Epithelial cell of esophagus (primary cell): ENCODE measurements at regions not wholly inside any gene's neighbourhood (a gene's known extent, or its start where the extent isn't known, plus 50 kb on each side); places are given as distances from the start of the nearest gene placed in this dataset.
A peak's percentile ranks its signal among the peaks of the same experiment; 100 is the strongest.
"Not testable (repeated sequence)": the region's sequence is repeated elsewhere in the genome, so short reads cannot be mapped to it uniquely, and the experiment has no call there.

ENCODE experiments used
- DNase-seq: peaks from one replicate; pipeline ENCODE4 v3.0.0; 2010; ENCODE audit warnings: low read depth
- H3K4me3 ChIP-seq: 2 replicates; pipeline ENCODE4 v1.5.1; 2011; ENCODE audit warnings: mild to moderate bottlenecking, low read length, control low read depth
- CTCF ChIP-seq: IDR thresholded peaks from 2 replicates; pipeline ENCODE4 v1.5.1; 2011; ENCODE audit warnings: low read depth, mild to moderate bottlenecking, low read length, control low read depth, inconsistent platforms; ENCODE audit not compliant: insufficient read depth; ENCODE audit errors: missing control alignments

DNA sequence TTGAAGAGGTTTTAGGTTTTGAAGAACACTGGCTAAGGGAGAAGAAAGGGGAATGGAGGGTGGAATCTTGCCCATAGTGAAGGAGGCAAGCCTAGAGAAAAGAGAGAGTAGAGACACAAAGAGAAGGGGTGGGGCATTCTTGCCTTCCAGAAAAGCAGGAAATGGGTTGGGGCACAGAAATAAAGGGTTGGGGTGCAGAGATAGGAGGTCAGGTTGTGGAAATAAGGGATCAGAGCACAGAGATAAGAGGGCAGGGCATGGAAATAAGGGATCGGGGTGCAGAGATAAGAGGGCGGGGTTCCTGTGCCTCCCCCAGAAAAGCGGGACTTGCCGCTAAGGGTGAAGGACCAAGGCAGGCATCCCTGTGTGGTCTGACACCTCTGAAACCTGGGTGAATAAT, 69.9 kb downstream of the ALG1L2 start:
- not testable (repeated sequence) for H3K4me3 ChIP-seq, DNase-seq

GRCh38 chr3:130153247-130153646, 71.6 kb downstream of the ALG1L2 start:
- not testable (repeated sequence) for H3K4me3 ChIP-seq, DNase-seq

DNA sequence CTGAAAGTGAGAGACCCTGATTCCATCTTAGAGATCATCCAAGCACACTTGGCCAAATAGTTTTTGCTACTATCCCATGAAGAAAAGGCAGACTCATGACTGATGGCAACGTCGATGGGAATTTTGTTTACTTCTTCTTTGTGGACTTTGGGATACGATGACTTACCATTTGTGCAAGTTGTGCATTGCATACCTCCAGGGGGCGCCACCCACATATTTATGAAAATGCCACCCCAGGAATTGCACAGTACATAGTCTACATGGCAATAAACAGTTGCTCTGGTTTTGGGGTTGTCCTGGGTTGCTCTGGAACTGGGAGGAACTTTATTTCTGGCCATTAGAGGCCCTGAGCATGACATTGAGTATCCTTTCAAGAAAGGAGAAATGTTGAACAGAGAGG, 73.8 kb downstream of the ALG1L2 start:
- not testable (repeated sequence) for H3K4me3 ChIP-seq, DNase-seq

DNA sequence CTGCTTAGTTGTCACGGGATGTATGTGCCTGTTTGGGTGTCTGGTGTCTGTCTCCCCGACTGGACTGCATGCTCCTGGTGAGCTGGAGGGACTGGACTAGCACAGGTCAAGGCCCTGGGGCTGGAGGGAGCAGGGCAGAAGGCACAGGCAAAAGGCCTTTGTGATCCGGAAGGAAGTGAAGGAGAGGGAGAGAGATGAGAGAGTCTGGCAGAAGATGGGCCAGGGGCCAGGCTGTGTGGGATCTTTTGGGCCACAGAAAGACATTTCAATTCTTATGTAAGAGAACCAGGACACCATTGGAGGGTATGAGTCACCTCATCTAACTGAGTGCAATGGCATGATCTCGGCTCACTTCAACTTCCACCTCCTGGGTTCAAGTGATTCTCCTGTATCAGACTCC, 85.2 kb downstream of the ALG1L2 start:
- H3K4me3 ChIP-seq, DNase-seq: not testable (repeated sequence)

- DNase-seq, H3K4me3 ChIP-seq: not testable (repeated sequence)
These were observed 93.6 kb downstream of the ALG1L2 start for GRCh38 chr3:130175195-130175594.

DNA sequence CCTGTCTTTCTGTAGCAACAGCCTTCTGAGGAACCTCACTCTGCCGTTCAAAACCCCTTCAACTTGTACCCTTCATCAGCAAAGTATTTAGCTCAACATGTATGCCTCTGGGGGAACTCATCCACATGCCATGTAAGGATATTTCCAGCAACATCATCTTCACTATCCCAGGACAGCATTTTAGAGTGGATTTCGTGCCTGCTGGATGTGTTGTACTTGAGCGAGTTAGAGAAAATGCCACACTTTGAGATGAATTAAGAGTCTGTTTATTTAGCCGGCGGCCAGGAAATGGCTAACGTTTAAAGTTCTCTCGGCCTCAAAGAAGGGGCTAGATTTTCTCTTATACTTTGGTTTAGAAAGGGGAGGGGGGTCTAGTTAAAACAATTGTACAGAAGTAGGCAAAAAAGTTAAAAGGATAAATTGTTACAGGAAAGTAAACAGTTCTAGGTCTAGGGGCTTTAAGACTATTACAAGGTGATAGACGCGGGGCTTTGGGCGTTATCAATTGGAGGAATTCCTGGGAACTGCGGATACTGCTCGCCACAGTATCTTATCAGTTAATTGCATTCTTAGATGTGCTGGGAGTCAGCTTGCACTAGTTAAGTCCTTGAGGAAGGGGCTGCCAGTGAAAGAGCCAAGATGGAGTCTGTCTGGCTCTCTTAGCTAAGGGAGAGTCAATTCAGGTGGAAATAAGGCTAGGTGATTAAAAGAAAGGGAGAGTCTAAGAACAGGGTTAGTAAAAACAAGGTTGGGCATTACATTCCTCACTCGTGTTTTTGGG, 95.0 kb downstream of the ALG1L2 start:
- not testable (repeated sequence) for H3K4me3 ChIP-seq, DNase-seq

DNA sequence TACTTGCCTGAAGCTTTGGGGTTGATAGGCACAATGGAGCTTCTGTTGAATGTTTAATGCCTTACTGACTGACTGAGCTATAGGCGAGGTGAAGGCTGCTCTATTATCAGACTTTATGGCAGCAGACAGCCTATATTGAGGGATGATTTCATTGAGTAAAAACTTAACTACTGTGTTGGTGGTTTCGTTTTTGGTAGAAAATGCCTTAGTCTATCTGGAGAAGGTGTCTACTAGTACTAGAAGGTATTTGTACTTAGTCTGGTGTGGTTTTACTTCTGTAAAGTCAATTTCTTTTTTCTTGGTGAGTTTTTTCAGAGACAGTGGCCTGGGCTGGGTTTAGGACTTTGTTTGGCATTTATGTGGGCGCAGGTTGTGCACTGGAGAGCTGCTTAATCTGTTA, 97.2 kb downstream of the ALG1L2 start:
- DNase-seq, H3K4me3 ChIP-seq: not testable (repeated sequence)

DNA sequence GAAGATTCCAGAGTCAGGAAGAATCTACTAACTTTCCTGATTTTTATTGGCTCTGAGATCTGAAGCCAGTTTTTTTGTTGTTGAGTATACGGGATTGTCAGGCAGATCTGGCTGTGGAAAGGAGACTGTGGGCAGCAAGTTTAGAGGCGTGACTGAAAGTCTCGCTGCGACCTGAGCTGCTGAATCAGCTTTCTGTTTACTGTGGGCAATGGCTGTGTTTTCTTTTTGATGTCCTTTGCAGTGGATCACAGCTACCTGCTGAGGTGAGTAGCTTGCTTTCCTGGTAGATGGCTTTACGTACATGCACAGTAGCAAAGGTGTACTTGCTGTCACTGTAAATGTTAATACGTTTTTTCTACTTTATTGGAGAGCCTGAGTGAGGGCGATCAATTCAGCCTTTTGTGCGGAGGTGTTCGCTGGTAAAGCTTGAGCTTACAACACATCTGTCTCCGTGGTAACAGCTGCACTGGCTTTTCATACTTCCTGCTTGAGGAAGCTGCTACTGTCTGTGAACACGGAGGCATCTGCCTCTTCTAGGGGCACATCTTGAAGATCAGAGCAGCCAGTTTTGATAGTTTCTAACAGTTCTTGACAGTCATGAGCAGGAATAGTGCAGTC, 97.8 kb downstream of the ALG1L2 start:
- H3K4me3 ChIP-seq: not testable (repeated sequence)

GRCh38 chr3:130182475-130182874, 100.8 kb downstream of the ALG1L2 start:
- H3K4me3 ChIP-seq: not testable (repeated sequence)
- peak; percentile 20 for DNase-seq

More for the DNA sequence above, 97.8 kb downstream of the ALG1L2 start:
- DNase-seq: peak; percentile 3

DNA sequence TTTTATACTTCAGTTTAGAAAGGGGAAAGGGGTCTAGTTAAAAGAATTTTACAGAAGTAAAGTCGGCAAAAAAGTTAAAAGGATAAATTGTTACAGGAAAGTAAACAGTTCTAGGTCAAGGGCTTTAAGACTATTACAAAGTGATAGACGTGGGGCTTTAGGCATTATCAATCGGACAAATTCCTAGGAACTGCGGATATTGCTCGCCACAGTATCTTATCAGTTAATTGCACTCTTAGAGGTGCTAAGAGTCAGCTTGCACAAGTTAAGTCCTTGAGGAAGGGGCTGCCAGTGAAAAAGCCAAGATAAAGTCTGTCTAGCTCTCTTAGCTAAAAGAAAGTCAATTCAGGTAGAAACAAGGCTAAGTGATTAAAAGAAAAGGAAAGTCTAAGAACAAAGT, 102.1 kb downstream of the ALG1L2 start:
- not testable (repeated sequence) for DNase-seq

DNA sequence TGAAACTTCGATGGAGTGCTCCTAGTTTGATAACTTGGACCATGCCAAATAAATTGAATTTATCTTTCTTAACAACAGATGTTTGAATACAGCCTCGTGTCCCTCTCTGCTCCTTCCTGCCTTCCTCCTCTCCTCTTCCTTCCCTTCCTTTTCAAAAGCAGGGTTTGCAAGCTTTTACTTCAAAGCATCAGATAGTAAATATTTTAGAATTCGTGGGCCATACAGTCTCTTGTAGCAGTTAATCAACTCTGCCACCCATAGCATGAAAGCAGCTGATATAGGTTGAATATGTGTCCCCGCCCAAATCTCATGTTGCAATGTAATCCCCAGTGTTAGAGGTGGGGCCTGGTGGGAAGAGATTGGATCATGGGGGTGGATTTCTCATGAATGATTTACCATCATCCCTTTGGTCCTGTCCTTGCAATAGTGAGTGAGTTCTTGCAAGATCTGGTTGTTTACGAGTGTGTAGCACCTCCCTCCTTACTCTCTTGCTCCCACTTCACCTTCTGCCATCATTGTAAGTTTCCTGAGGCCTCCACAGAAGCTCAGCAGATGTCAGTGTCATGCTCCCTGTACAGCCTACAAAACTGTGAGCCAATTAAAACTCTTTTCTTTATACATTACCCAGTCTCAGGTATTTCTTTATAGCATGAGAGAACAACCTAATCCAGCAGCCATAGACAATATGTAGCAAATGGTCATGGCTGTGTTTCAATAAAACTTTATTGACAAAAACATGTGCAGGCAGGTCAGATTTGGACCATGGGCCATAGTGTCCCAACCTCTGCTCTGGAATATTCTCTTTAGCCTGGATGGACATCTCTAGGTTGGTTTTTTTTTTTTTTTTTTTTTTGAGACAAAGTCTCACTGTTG, 102.8 kb downstream of the ALG1L2 start:
- not testable (repeated sequence) for DNase-seq, H3K4me3 ChIP-seq

More for the DNA sequence above, 102.1 kb downstream of the ALG1L2 start:
- H3K4me3 ChIP-seq: not testable (repeated sequence)

DNA sequence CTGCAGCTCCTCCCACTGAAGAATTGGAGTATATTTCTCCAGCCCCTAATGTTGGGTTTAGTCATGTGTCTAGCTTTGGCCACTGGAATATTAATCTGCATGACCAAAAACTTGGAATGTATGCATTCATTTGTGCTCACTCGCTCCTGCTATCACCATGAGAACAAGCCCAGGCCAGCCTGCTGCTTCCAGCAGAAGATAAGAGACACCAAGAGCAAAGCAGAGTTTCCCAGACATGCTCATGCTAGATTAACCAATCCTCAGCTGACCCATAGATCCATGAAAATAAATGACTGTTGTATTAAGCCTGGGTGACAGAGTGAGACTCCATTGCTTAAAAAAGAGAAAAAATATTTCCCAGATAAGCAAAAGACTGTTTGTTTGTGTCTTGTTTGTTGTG, 119.6 kb downstream of the ALG1L2 start:
- DNase-seq: peak; percentile 1
- H3K4me3 ChIP-seq: not testable (repeated sequence)

DNA sequence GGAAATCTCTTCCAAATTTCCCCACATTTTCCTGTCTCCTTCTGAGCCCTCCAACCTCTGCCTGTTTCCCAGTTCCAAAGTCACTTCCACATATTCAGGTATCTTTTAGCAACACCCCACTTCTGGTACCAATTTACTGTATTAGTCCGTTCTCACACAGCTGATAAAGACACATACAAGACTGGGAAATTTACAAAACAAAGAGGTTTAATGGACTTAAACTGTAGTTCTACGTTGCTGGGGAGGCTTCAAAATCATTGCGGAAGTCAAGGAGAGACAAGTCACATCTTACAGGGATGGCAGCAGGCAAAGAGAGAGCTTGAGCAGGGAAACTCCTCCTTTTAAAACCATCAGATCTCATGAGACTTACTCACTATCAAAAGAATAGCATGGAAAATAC, 122.0 kb downstream of the ALG1L2 start:
- not testable (repeated sequence) for DNase-seq, H3K4me3 ChIP-seq

DNA sequence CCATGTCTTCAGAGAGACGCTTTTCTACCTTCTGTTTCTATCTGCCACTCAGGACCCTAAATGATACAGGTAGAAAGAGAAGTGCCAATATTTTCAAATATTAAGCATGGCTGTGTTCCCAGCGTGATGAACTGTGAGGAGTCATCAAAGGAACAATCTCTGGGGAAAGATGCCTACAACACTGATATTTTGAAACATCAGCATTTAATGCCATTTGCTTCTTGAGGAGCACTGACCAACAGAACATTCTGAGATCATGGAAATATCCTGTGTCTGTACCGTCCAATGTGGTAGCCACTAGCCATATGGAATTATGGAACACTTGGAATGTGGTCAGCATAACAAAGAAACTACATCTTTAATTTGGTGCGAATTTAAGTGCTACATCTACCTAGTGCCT, 117.9 kb upstream of the COL6A5 start:
- DNase-seq: no peak
- TF ChIP-seq CTCF: no peak
- H3K4me3 ChIP-seq: no peak overlapping the region
